Memory B cell (primary cell): ENCODE measurements at regions not wholly inside any gene's neighbourhood (a gene's known extent, or its start where the extent isn't known, plus 50 kb on each side); places are given as distances from the start of the nearest gene placed in this dataset.

Experiments used
- ATAC-seq: fragments of 150-1000 bp; cut with Tn5 transposase; 2 replicates; pipeline ENCODE4 v1.10.0; 2021; ENCODE audit warnings: low read depth, mild to moderate bottlenecking, moderate library complexity
- DNase-seq, 2 donors: peaks; one replicate each; pipeline ENCODE4 v3.0.0; 2022; ENCODE audit warnings: low spot score in 2 of 2
- H3K27ac Mint-ChIP-seq: one replicate; pipeline ENCODE4 v1.8.0; 2022; ENCODE audit warnings: mild to moderate bottlenecking, moderate library complexity, mixed read lengths
- H3K27me3 Mint-ChIP-seq: one replicate; pipeline ENCODE4 v1.8.0; 2022; ENCODE audit warnings: mixed read lengths
- H3K36me3 Mint-ChIP-seq: one replicate; pipeline ENCODE4 v1.8.0; 2022; ENCODE audit warnings: mild to moderate bottlenecking, mixed read lengths
- H3K4me1 Mint-ChIP-seq: one replicate; pipeline ENCODE4 v1.8.0; 2022; ENCODE audit warnings: mixed read lengths
- H3K4me3 Mint-ChIP-seq: one replicate; pipeline ENCODE4 v1.8.0; 2022; ENCODE audit warnings: mild to moderate bottlenecking, moderate library complexity, mixed read lengths
- H3K9me3 Mint-ChIP-seq: one replicate; pipeline ENCODE4 v1.8.0; 2022; ENCODE audit warnings: mixed read lengths

- ATAC-seq (no peak), DNase-seq (no peak)
- Mint-ChIP-seq H3K4me1 (peaks cover 10% of the 10 kb centered on the region), H3K36me3 (no peaks in the 10 kb centered on the region), H3K27ac (no peak overlapping the region), H3K9me3 (no peaks in the 10 kb centered on the region), H3K27me3 (peaks cover 5% of the 10 kb centered on the region), H3K4me3 (no peak overlapping the region)
These were observed 59.4 kb upstream of the ZSWIM6 start for GRCh38 chr5:61272688-61273087.

GRCh38 chr5:61273279-61273975, 58.6 kb upstream of the ZSWIM6 start:
- Mint-ChIP-seq H3K27ac (no peak overlapping the region), H3K36me3 (no peaks in the 10 kb centered on the region), H3K9me3 (no peaks in the 10 kb centered on the region), H3K4me3 (no peak overlapping the region), H3K27me3 (peaks cover 5% of the 10 kb centered on the region), H3K4me1 (peaks cover 10% of the 10 kb centered on the region)
- DNase-seq (no peak), ATAC-seq (no peak)

GRCh38 chr5:61274511-61274911, 57.5 kb upstream of the ZSWIM6 start:
- ATAC-seq, result no peak
- Mint-ChIP-seq H3K27ac (no peak overlapping the region), H3K27me3 (peaks cover 3% of the 10 kb centered on the region), H3K9me3 (no peaks in the 10 kb centered on the region), H3K4me1 (peaks cover 7% of the 10 kb centered on the region), H3K4me3 (no peak overlapping the region), H3K36me3 (no peaks in the 10 kb centered on the region)
- DNase-seq, result no peak

GRCh38 chr5:61275841-61276240, 56.2 kb upstream of the ZSWIM6 start:
- H3K36me3 Mint-ChIP-seq, result no peaks in the 10 kb centered on the region
- H3K27ac Mint-ChIP-seq, result no peak overlapping the region
- H3K27me3 Mint-ChIP-seq, result peaks cover 3% of the 10 kb centered on the region
- ATAC-seq (peak; percentile 27), DNase-seq (no peak)
- H3K4me3 Mint-ChIP-seq, result no peak overlapping the region
- peaks cover 15% of the 10 kb centered on the region for H3K4me1 Mint-ChIP-seq
- no peaks in the 10 kb centered on the region for H3K9me3 Mint-ChIP-seq

GRCh38 chr5:61277190-61277589, 54.9 kb upstream of the ZSWIM6 start:
- H3K27ac Mint-ChIP-seq, result no peak overlapping the region
- DNase-seq (no peak), ATAC-seq (no peak)
- H3K36me3 Mint-ChIP-seq, result no peaks in the 10 kb centered on the region
- peaks cover 20% of the 10 kb centered on the region for H3K4me1 Mint-ChIP-seq
- H3K9me3 Mint-ChIP-seq, result no peaks in the 10 kb centered on the region
- peaks cover 3% of the 10 kb centered on the region for H3K27me3 Mint-ChIP-seq
- H3K4me3 Mint-ChIP-seq, result peak overlapping the region; percentile 59

GRCh38 chr5:61277781-61278180, 54.3 kb upstream of the ZSWIM6 start:
- Mint-ChIP-seq H3K4me1 (peaks cover 20% of the 10 kb centered on the region), H3K27ac (no peak overlapping the region), H3K27me3 (peaks cover 3% of the 10 kb centered on the region), H3K4me3 (no peak overlapping the region), H3K9me3 (no peaks in the 10 kb centered on the region), H3K36me3 (no peaks in the 10 kb centered on the region)
- DNase-seq (no peak), ATAC-seq (no peak)

- ATAC-seq, result no peak
- peak overlapping the region; percentile 25 for H3K27ac Mint-ChIP-seq
- no peak for DNase-seq
- peaks cover 3% of the 10 kb centered on the region for H3K27me3 Mint-ChIP-seq
- peaks cover 20% of the 10 kb centered on the region for H3K4me1 Mint-ChIP-seq
- no peaks in the 10 kb centered on the region for H3K36me3 Mint-ChIP-seq
- no peaks in the 10 kb centered on the region for H3K9me3 Mint-ChIP-seq
- no peak overlapping the region for H3K4me3 Mint-ChIP-seq
These were observed 52.3 kb upstream of the ZSWIM6 start for GRCh38 chr5:61279725-61280124.

- Mint-ChIP-seq H3K36me3 (no peaks in the 10 kb centered on the region), H3K4me3 (no peak overlapping the region), H3K9me3 (no peaks in the 10 kb centered on the region), H3K27ac (peak overlapping the region; percentile 25), H3K27me3 (peaks cover 2% of the 10 kb centered on the region), H3K4me1 (peaks cover 20% of the 10 kb centered on the region)
- ATAC-seq (peak; percentile 82), DNase-seq (no peak)
These were observed 51.9 kb upstream of the ZSWIM6 start for GRCh38 chr5:61280205-61280604.

GRCh38 chr5:61280761-61281427, 51.2 kb upstream of the ZSWIM6 start:
- Mint-ChIP-seq H3K9me3 (no peaks in the 10 kb centered on the region), H3K27ac (peak overlapping the region; percentile 18), H3K36me3 (no peaks in the 10 kb centered on the region), H3K4me3 (no peak overlapping the region), H3K27me3 (peaks cover under 1% of the 10 kb centered on the region), H3K4me1 (peaks cover 18% of the 10 kb centered on the region)
- DNase-seq (no peak), ATAC-seq (no peak)

GRCh38 chr5:61281686-61282085, 50.4 kb upstream of the ZSWIM6 start:
- no peaks in the 10 kb centered on the region for H3K9me3 Mint-ChIP-seq
- H3K36me3 Mint-ChIP-seq, result no peaks in the 10 kb centered on the region
- no peak overlapping the region for H3K27ac Mint-ChIP-seq
- no peak overlapping the region for H3K4me3 Mint-ChIP-seq
- peaks cover 16% of the 10 kb centered on the region for H3K4me1 Mint-ChIP-seq
- ATAC-seq (no peak), DNase-seq (no peak)
- no peaks in the 10 kb centered on the region for H3K27me3 Mint-ChIP-seq
